GM11168 (cell line): ENCODE measurements at regions not wholly inside any gene's neighbourhood (a gene's known extent, or its start where the extent isn't known, plus 50 kb on each side); places are given as distances from the start of the nearest gene placed in this dataset.
"Not testable (repeated sequence)": the region's sequence is repeated elsewhere in the genome, so short reads cannot be mapped to it uniquely, and the experiment has no call there.

ENCODE experiments used
- in situ Hi-C: fragments of 300-500 bp; cut with MboI; formaldehyde crosslinking; loops from one replicate; pipeline ENCODE4 v1.12.0; 2022; ENCODE audit warnings: low sequenced_read_pairs; ENCODE audit not compliant: unreplicated experiment

- in situ Hi-C loops: no loop called here
Observed at GRCh38 chr10:33103863-33104379, 145.9 kb upstream of the ITGB1 start.

- in situ Hi-C loops: no loop called here
Observed at GRCh38 chr10:33102071-33102470, 144.0 kb upstream of the ITGB1 start.

- in situ Hi-C loops: no loop called here
Observed at GRCh38 chr10:33101392-33101787, 143.4 kb upstream of the ITGB1 start.

- in situ Hi-C loops: no loop called here
Observed at GRCh38 chr10:33100781-33101391, 142.9 kb upstream of the ITGB1 start.

- in situ Hi-C loops: loop anchor here (10.0 kb wide), 1 partner anchor 1185 kb away; no protein-coding TSS in a partner anchor
Observed at GRCh38 chr10:33099748-33100147, 141.7 kb upstream of the ITGB1 start.

GRCh38 chr10:33098951-33099663 is 141.1 kb upstream of the ITGB1 start:
- in situ Hi-C loops: loop anchor here (10.0 kb wide), 1 partner anchor 1186 kb away; no protein-coding TSS in a partner anchor

- in situ Hi-C loops: loop anchor here (10.0 kb wide), 1 partner anchor 1189 kb away; no protein-coding TSS in a partner anchor
Observed at GRCh38 chr10:33095867-33096815, 138.1 kb upstream of the ITGB1 start.

- in situ Hi-C loops: loop anchor here (10.0 kb wide), 1 partner anchor 1190 kb away; no protein-coding TSS in a partner anchor
Observed at GRCh38 chr10:33094263-33095051, 136.4 kb upstream of the ITGB1 start.

GRCh38 chr10:33093362-33093761 is 135.3 kb upstream of the ITGB1 start:
- in situ Hi-C loops: loop anchor here (10.0 kb wide), 1 partner anchor 1191 kb away; no protein-coding TSS in a partner anchor

GRCh38 chr10:33092596-33092995 is 134.6 kb upstream of the ITGB1 start:
- in situ Hi-C loops: loop anchor here (10.0 kb wide), 1 partner anchor 1192 kb away; no protein-coding TSS in a partner anchor

GRCh38 chr10:33091201-33091600 is 133.2 kb upstream of the ITGB1 start:
- in situ Hi-C loops: loop anchor here (10.0 kb wide), 1 partner anchor 1194 kb away; no protein-coding TSS in a partner anchor

GRCh38 chr10:33088990-33089389 is 131.0 kb upstream of the ITGB1 start:
- in situ Hi-C loops: no loop called here

- in situ Hi-C loops: no loop called here
Observed at GRCh38 chr10:33087922-33088321, 129.9 kb upstream of the ITGB1 start.

GRCh38 chr10:33087152-33087551 is 129.1 kb upstream of the ITGB1 start:
- in situ Hi-C loops: no loop called here

- in situ Hi-C loops: no loop called here
Observed at GRCh38 chr10:33086100-33086499, 128.1 kb upstream of the ITGB1 start.

- in situ Hi-C loops: no loop called here
Observed at GRCh38 chr10:33085313-33085833, 127.3 kb upstream of the ITGB1 start.

- in situ Hi-C loops: no loop called here
Observed at GRCh38 chr10:33084453-33084852, 126.4 kb upstream of the ITGB1 start.

GRCh38 chr10:33082373-33082895 is 124.4 kb upstream of the ITGB1 start:
- in situ Hi-C loops: no loop called here

- in situ Hi-C loops: not testable (repeated sequence)
Observed at GRCh38 chr10:33080467-33080866, 122.4 kb upstream of the ITGB1 start.
